ENCODE measurements at regions not wholly inside any gene's neighbourhood (a gene's known extent, or its start where the extent isn't known, plus 50 kb on each side); places are given as distances from the start of the nearest gene placed in this dataset.
"Not testable (repeated sequence)": the region's sequence is repeated elsewhere in the genome, so short reads cannot be mapped to it uniquely, and the experiment has no call there.

DNA sequence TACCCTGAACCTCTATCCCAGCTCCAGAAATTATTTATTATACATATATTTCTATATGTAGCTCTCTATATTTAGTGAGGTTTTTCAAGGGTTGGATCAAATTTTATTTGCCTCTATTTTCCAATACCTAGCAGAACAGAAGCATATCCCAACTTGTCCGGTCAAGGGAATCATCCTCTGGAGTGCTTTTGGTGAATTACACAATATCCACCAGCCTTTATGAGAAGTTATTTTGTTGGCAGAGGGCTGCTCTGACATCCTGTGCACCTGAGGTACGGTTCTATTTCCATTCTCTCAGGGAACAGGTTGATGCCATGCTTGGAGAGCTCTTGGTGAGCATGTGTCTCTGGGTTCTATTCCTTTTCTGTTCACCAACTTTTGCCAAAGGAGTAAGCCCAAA lies 1056.4 kb downstream of the GALC start:
- no peaks in the 10 kb centered on the region for H3K27me3 ChIP-seq (ENCODE audit: low read depth, low read length)
- no peaks in the 10 kb centered on the region for H3K36me3 ChIP-seq (ENCODE audit: control insufficient read depth in 1 of 2, insufficient read depth in 2 of 2, low read length in 2 of 2)
- H3K4me3 ChIP-seq (ENCODE audit: low read depth in 1 of 2, low read length in 2 of 2) = no peak overlapping the region
- no peaks in the 10 kb centered on the region for H3K9me3 ChIP-seq (ENCODE audit: control insufficient read depth in 1 of 2, low read length in 2 of 2)
- no peaks in the 10 kb centered on the region for H3K4me1 ChIP-seq (ENCODE audit: control insufficient read depth in 1 of 2, insufficient read depth in 2 of 2, low read length in 2 of 2)
- H3K27ac ChIP-seq (ENCODE audit: low read length) = no peak overlapping the region

DNA sequence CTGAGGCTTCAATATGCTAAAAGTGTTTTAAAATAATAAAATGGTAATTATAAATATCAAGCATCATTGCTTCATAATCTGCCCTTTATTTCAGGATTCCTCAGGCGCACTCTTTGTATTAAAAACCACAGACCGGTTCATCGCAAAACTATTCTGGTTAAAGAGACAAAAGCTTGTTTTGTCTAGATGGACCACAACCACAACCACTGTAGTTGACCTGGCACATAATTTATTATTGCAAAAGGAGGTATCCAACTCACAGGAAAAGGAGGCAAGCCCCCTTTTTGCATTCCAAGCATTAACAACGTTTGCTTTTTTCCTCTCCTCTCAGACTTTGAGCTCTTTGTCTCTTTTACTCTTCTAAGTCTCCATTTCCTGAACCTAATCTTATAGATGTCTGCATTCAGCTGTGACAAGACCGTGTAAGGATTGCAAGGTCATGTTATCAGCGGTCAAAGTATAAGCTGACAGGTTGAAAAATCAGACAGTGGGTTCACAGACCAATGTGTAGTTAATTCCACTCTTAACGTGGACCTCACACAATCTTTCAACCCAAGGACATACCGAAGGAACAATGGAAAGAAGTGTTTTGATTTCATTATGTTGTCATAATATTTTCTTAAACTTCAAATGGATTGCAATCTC lies 1057.6 kb downstream of the GALC start:
- Histone ChIP-seq H3K4me1 (ENCODE audit: control insufficient read depth in 1 of 2, insufficient read depth in 2 of 2, low read length in 2 of 2) (no peaks in the 10 kb centered on the region), H3K4me3 (ENCODE audit: low read depth in 1 of 2, low read length in 2 of 2) (no peak overlapping the region), H3K27ac (ENCODE audit: low read length) (no peak overlapping the region), H3K9me3 (ENCODE audit: control insufficient read depth in 1 of 2, low read length in 2 of 2) (no peaks in the 10 kb centered on the region), H3K27me3 (ENCODE audit: low read depth, low read length) (no peaks in the 10 kb centered on the region), H3K36me3 (ENCODE audit: control insufficient read depth in 1 of 2, insufficient read depth in 2 of 2, low read length in 2 of 2) (no peaks in the 10 kb centered on the region)

DNA sequence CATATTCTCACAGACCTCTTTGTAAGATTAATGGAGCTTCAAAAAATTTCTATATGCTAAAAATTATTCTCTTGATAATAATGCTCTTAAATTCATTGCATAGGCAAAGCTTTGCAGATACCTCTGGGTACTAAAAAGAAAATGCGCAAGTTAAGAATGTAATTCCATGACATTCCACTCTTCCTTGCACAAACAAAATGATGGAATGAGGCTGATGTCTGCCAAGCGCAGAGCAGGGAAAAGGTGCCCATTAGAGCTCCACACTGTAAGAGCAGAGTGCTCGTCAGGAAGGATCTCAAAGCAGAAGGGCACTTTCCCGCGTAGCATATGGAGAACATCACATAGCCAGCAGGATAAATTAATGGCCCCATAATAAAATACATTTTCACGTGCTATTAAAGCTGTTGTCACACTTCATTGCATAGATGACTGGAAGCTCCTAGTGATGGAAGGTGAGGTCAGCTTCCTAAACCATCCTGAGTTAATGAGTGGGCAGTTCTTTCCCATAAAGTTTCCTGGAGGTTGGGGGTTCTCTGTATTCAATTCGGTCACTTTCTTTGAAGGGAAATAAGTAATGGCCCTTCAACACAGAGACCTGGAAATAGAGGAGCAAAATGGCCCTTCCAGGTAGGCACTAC lies 1058.9 kb downstream of the GALC start:
- H3K27me3 ChIP-seq (ENCODE audit: low read depth, low read length) = no peaks in the 10 kb centered on the region
- H3K27ac ChIP-seq (ENCODE audit: low read length) = no peak overlapping the region
- no peaks in the 10 kb centered on the region for H3K4me1 ChIP-seq (ENCODE audit: control insufficient read depth in 1 of 2, insufficient read depth in 2 of 2, low read length in 2 of 2)
- no peak overlapping the region for H3K4me3 ChIP-seq (ENCODE audit: low read depth in 1 of 2, low read length in 2 of 2)
- no peaks in the 10 kb centered on the region for H3K36me3 ChIP-seq (ENCODE audit: control insufficient read depth in 1 of 2, insufficient read depth in 2 of 2, low read length in 2 of 2)
- H3K9me3 ChIP-seq (ENCODE audit: control insufficient read depth in 1 of 2, low read length in 2 of 2) = no peaks in the 10 kb centered on the region

DNA sequence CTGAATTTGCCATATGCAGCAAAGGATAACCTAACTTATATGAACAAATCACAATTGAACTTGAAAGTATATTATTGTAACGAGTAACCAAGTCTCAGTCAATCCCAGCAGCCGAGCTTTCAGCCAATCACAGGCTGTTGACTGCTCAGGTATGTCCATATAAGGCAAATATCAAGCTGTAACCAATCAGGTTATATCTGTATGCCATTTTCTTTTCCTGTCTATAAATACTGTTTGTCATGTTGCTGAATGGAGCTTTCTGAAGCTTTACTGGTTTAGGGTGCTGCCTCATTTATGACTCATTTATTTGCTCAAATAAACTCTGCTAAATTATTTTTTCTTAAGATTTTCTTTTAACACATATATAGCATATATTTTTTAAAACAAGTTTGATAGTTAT lies 1059.5 kb downstream of the GALC start:
- Histone ChIP-seq H3K9me3 (ENCODE audit: control insufficient read depth in 1 of 2, low read length in 2 of 2) (no peaks in the 10 kb centered on the region), H3K4me3 (ENCODE audit: low read depth in 1 of 2, low read length in 2 of 2) (no peak overlapping the region), H3K27me3 (ENCODE audit: low read depth, low read length) (no peaks in the 10 kb centered on the region), H3K36me3 (ENCODE audit: control insufficient read depth in 1 of 2, insufficient read depth in 2 of 2, low read length in 2 of 2) (no peaks in the 10 kb centered on the region), H3K4me1 (ENCODE audit: control insufficient read depth in 1 of 2, insufficient read depth in 2 of 2, low read length in 2 of 2) (no peaks in the 10 kb centered on the region), H3K27ac (ENCODE audit: low read length) (no peak overlapping the region)

DNA sequence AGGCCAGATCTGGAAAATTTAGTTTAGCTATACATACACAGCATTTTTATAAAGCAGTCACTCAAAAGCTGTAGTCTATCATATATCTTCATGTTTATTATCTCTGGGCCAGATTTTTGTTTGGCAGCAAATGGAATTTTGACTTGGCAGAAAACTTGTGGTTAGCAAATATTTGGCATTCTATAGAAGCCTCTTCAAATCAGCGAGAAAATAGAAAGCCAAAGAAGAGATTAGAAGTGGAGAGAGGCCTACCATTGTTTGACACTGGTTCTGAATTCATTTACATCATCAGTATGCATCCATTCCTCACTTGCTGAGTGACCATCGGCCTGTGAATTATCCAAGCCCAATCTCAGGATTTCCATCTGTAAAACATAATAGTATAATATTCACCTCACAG lies 1077.6 kb downstream of the GALC start:
- no peaks in the 10 kb centered on the region for H3K27me3 ChIP-seq (ENCODE audit: low read depth, low read length)
- no peak overlapping the region for H3K27ac ChIP-seq (ENCODE audit: low read length)
- H3K36me3 ChIP-seq (ENCODE audit: control insufficient read depth in 1 of 2, insufficient read depth in 2 of 2, low read length in 2 of 2) = no peaks in the 10 kb centered on the region

DNA sequence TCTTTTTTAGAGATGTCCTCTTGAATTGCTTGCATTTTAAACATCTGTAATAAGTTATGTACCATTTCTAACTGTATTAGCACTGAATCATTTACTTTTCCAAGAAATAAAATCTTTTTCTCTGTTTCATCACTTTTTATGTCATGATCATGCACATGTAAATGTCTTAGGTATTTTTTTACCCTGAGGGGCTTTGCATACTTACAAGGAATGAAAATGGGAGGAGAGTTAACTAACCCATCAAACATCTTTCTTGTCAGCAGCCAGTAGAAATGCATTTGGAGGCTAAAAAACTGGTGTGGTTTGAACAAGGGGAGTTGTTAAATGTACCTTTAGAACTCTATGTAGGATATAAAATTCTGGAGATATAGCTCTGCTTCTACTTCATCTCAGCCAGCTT lies 1080.3 kb downstream of the GALC start:
- no peaks in the 10 kb centered on the region for H3K4me1 ChIP-seq (ENCODE audit: control insufficient read depth in 1 of 2, insufficient read depth in 2 of 2, low read length in 2 of 2)
- no peaks in the 10 kb centered on the region for H3K36me3 ChIP-seq (ENCODE audit: control insufficient read depth in 1 of 2, insufficient read depth in 2 of 2, low read length in 2 of 2)
- H3K27ac ChIP-seq (ENCODE audit: low read length) = no peak overlapping the region

More for the DNA sequence above, 1077.6 kb downstream of the GALC start:
- Histone ChIP-seq H3K9me3 (ENCODE audit: control insufficient read depth in 1 of 2, low read length in 2 of 2) (no peaks in the 10 kb centered on the region), H3K4me3 (ENCODE audit: low read depth in 1 of 2, low read length in 2 of 2) (no peak overlapping the region), H3K4me1 (ENCODE audit: control insufficient read depth in 1 of 2, insufficient read depth in 2 of 2, low read length in 2 of 2) (no peaks in the 10 kb centered on the region)

DNA sequence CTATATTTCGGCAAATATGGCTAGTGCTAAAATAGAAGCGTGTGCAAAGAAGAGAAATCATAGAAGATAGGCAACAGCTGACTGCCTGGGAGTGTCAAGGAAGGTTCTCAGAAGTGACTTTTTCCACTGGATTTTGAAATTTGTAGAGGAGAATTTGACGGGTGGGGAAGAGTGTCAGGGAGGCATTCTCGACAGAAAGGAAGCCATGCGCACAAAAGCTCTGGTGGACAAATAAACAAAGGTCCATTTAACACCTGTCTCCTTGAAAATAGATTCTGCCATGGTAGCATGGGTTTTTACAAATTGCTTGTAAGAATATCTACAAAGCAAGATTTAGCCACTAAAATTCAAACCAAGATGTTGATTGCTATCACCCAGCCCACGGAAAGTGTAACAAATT lies 1081.5 kb downstream of the GALC start:
- Histone ChIP-seq H3K27ac (ENCODE audit: low read length) (no peak overlapping the region), H3K4me3 (ENCODE audit: low read depth in 1 of 2, low read length in 2 of 2) (no peak overlapping the region), H3K4me1 (ENCODE audit: control insufficient read depth in 1 of 2, insufficient read depth in 2 of 2, low read length in 2 of 2) (no peaks in the 10 kb centered on the region), H3K36me3 (ENCODE audit: control insufficient read depth in 1 of 2, insufficient read depth in 2 of 2, low read length in 2 of 2) (no peaks in the 10 kb centered on the region), H3K9me3 (ENCODE audit: control insufficient read depth in 1 of 2, low read length in 2 of 2) (no peaks in the 10 kb centered on the region), H3K27me3 (ENCODE audit: low read depth, low read length) (no peaks in the 10 kb centered on the region)

More for the DNA sequence above, 1080.3 kb downstream of the GALC start:
- H3K9me3 ChIP-seq (ENCODE audit: control insufficient read depth in 1 of 2, low read length in 2 of 2) = no peaks in the 10 kb centered on the region
- no peaks in the 10 kb centered on the region for H3K27me3 ChIP-seq (ENCODE audit: low read depth, low read length)
- H3K4me3 ChIP-seq (ENCODE audit: low read depth in 1 of 2, low read length in 2 of 2) = no peak overlapping the region

DNA sequence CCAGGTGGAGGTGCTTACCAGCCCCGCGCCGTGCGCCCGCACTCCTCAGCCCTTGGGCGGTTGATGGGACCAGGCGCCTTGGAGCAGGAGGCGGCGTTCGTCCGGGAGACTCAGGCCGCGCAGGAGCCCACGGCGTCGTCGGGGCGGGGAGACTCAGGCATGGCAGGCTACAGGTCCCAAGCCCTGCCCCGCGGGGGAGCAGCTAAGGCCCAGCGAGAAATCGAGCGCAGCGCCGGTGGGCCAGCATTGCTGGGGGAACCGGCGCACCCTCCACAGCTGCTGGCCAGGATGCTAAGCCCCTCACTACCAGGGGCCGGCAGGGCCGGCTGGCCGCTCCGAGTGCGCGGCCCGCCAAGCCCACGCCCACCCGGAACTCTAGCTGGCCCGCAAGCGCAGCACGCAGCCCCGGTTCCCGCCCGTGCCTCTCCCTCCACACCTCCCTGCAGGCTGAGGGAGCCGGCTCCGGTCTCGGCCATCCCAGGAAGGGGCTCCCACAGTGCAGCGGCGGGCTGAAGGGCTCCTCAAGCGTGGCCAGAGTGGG lies 1087.5 kb downstream of the GALC start:
- not testable (repeated sequence) for H3K27me3 ChIP-seq (ENCODE audit: low read depth, low read length); H3K4me3 ChIP-seq (ENCODE audit: low read depth in 1 of 2, low read length in 2 of 2); H3K27ac ChIP-seq (ENCODE audit: low read length); H3K4me1 ChIP-seq (ENCODE audit: control insufficient read depth in 1 of 2, insufficient read depth in 2 of 2, low read length in 2 of 2); H3K36me3 ChIP-seq (ENCODE audit: control insufficient read depth in 1 of 2, insufficient read depth in 2 of 2, low read length in 2 of 2); H3K9me3 ChIP-seq (ENCODE audit: control insufficient read depth in 1 of 2, low read length in 2 of 2)

DNA sequence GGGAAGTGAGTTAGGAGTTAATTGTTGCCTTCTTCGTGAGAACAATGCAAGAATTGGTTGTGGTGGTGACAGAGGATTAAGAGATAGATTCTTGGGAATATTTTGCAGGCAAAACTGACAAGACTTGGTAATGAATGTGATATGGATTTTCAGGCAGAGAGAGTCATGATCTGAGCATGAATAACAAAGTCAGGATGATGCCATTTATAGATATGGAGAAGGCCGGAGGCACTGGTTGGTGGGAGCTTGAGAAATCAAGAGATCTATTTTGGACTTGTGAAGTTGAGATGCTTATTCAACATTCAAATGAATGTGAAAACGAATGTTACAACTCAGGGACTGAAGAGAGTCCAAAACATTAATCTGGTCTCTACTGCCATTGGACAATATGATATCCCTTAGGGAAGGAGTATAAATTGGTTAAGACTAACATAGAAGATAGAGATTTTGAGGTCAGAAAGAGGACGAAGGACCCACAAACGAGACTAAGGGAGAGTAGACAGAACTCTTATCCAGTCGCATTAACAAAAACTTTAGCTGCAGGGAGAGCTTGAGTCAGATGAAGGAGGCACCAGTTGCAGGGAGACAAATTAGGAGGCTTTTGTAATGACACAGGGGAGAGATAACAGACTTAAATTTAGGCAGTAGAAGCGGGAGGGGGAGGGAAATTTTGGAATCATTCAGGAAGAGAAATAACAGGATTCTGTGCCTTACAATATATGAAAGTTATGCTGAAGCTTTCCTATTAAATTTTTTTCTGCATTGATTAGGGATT lies 1090.6 kb downstream of the GALC start:
- H3K27me3 ChIP-seq (ENCODE audit: low read depth, low read length) = no peaks in the 10 kb centered on the region
- no peaks in the 10 kb centered on the region for H3K9me3 ChIP-seq (ENCODE audit: control insufficient read depth in 1 of 2, low read length in 2 of 2)
- H3K36me3 ChIP-seq (ENCODE audit: control insufficient read depth in 1 of 2, insufficient read depth in 2 of 2, low read length in 2 of 2) = no peaks in the 10 kb centered on the region
- no peak overlapping the region for H3K4me3 ChIP-seq (ENCODE audit: low read depth in 1 of 2, low read length in 2 of 2)
- no peaks in the 10 kb centered on the region for H3K4me1 ChIP-seq (ENCODE audit: control insufficient read depth in 1 of 2, insufficient read depth in 2 of 2, low read length in 2 of 2)
- no peak overlapping the region for H3K27ac ChIP-seq (ENCODE audit: low read length)

DNA sequence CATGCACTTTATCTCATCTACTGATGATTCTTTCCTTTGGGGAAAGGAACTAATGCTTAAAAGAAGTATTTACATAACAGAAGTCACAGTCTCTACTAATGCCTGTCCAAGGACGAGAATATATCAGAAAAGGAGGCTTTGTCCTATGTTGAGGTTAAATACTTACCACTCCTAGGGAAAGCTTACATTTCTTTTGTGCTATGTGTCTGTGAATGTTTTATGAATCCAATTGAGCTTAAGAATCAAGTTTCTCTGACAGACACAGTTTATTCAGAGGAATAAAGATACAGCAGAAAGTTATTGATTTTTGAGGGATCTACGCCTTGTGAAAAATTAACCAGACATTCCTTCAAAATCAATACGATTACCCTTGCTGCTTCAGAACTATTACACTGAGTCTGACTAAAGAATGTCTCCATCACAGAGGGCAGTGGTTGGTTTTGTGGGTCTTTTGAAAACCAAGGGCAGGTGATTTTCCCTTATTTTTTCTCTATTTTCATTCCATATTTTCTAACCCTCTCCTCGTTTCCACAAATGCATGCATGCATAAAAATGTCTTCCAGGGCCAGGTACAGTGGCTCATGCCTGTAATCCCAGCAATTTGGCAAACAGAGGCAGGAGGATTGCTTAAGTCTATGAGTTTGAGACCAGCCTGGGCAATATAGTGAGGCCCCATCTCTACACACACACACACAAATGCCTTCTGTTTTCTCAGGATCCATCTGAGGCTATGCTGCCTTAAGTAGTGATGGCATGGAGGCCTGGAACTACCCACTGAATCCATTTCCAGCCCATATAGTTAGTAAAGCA lies 1095.1 kb downstream of the GALC start:
- no peaks in the 10 kb centered on the region for H3K27me3 ChIP-seq (ENCODE audit: low read depth, low read length)
- H3K27ac ChIP-seq (ENCODE audit: low read length) = no peak overlapping the region
- no peak overlapping the region for H3K4me3 ChIP-seq (ENCODE audit: low read depth in 1 of 2, low read length in 2 of 2)
- H3K4me1 ChIP-seq (ENCODE audit: control insufficient read depth in 1 of 2, insufficient read depth in 2 of 2, low read length in 2 of 2) = no peaks in the 10 kb centered on the region
- H3K9me3 ChIP-seq (ENCODE audit: control insufficient read depth in 1 of 2, low read length in 2 of 2) = no peaks in the 10 kb centered on the region
- H3K36me3 ChIP-seq (ENCODE audit: control insufficient read depth in 1 of 2, insufficient read depth in 2 of 2, low read length in 2 of 2) = no peaks in the 10 kb centered on the region

DNA sequence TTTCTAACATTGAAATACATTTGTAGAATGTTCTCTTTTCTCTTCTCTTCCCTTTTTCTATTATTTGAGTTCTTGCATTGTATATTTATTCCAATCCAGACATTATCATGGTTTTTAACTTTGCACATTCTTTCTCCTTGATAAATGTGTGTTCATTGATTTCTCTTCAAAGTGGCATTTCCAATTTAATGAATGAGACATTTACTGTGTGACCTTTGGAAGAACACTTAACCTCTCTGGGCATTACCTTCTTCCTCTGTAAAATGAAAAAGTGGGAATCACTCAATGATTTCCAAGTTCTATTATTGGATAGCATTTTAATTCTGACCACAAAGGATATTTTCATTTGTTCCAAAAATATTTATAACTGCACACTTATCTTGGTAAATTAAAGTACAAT lies 1095.8 kb downstream of the GALC start:
- no peaks in the 10 kb centered on the region for H3K36me3 ChIP-seq (ENCODE audit: control insufficient read depth in 1 of 2, insufficient read depth in 2 of 2, low read length in 2 of 2)
- H3K4me3 ChIP-seq (ENCODE audit: low read depth in 1 of 2, low read length in 2 of 2) = no peak overlapping the region
- H3K4me1 ChIP-seq (ENCODE audit: control insufficient read depth in 1 of 2, insufficient read depth in 2 of 2, low read length in 2 of 2) = no peaks in the 10 kb centered on the region
- H3K27me3 ChIP-seq (ENCODE audit: low read depth, low read length) = no peaks in the 10 kb centered on the region
- H3K27ac ChIP-seq (ENCODE audit: low read length) = no peak overlapping the region
- H3K9me3 ChIP-seq (ENCODE audit: control insufficient read depth in 1 of 2, low read length in 2 of 2) = no peaks in the 10 kb centered on the region

Measured in muscle layer of duodenum (tissue), 2 donors.